Sigmoid colon (tissue), 4 donors: ENCODE measurements at regions not wholly inside any gene's neighbourhood (a gene's known extent, or its start where the extent isn't known, plus 50 kb on each side); places are given as distances from the start of the nearest gene placed in this dataset.

Source experiments
- EP300 ChIP-seq, 4 donors: sonication (generic); formaldehyde crosslinking; IDR thresholded peaks; one replicate each; pipeline ENCODE4 v1.6.1; 2017; ENCODE audit warnings: antibody characterized with exemption in 4 of 4
- POLR2A ChIP-seq, 2 donors: fragments of 450-650 bp; IDR thresholded peaks; one replicate each; pipeline ENCODE4 v1.6.1; 2016; ENCODE audit warnings: antibody characterized with exemption in 2 of 2, mild to moderate bottlenecking in 2 of 2, moderate library complexity in 2 of 2
- POLR2AphosphoS5 ChIP-seq, 4 donors: sonication (generic); formaldehyde crosslinking; IDR thresholded peaks; one replicate each; pipeline ENCODE4 v1.6.1; 2017; ENCODE audit warnings: antibody characterized with exemption in 4 of 4
- TF ChIP-seq, protein P1 (sequence below), 4 experiments: fragments of 450-650 bp in 3 of 4; fragments of 200-600 bp in 1 of 4; IDR thresholded peaks; one replicate each; pipeline ENCODE4 v1.5.1; 2016 to 2019; ENCODE audit warnings: antibody characterized with exemption in 4 of 4, mild to moderate bottlenecking in 3 of 4, moderate library complexity in 2 of 4

DNA sequence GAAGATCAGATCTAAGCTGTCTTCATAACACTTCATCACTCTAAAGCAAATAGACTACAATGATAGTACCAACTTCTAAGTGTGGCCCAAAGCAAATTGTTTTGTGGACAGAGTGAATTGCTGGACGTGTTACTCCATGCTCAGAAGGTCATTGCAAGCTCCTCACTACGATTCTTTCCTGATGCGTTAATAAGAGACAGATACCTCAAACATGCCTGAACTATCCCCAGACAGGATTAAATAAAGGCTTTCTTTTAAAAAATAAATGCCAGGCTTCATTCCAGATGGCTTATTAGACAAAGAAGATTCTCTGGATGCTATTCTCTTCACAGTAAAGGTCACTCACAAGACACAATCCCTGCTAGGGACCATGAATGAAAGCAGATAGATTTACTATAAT is 621.2 kb downstream of the DCDC2C start:
- TF ChIP-seq, protein P1, sequence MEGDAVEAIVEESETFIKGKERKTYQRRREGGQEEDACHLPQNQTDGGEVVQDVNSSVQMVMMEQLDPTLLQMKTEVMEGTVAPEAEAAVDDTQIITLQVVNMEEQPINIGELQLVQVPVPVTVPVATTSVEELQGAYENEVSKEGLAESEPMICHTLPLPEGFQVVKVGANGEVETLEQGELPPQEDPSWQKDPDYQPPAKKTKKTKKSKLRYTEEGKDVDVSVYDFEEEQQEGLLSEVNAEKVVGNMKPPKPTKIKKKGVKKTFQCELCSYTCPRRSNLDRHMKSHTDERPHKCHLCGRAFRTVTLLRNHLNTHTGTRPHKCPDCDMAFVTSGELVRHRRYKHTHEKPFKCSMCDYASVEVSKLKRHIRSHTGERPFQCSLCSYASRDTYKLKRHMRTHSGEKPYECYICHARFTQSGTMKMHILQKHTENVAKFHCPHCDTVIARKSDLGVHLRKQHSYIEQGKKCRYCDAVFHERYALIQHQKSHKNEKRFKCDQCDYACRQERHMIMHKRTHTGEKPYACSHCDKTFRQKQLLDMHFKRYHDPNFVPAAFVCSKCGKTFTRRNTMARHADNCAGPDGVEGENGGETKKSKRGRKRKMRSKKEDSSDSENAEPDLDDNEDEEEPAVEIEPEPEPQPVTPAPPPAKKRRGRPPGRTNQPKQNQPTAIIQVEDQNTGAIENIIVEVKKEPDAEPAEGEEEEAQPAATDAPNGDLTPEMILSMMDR (IDR thresholded peaks at IDR 0.05), result no peak
- TF ChIP-seq POLR2AphosphoS5 (IDR thresholded peaks at IDR 0.05), result no peak
- no peak for TF ChIP-seq POLR2A (IDR thresholded peaks at IDR 0.05)
- TF ChIP-seq EP300 (IDR thresholded peaks at IDR 0.05), result no peak
